Chondrocyte (in vitro differentiated cells): ENCODE measurements at regions not wholly inside any gene's neighbourhood (a gene's known extent, or its start where the extent isn't known, plus 50 kb on each side); places are given as distances from the start of the nearest gene placed in this dataset.

ENCODE experiments used
- DNase-seq: peaks from one replicate; pipeline ENCODE4 v3.0.0; 2021; ENCODE audit warnings: mixed read lengths, low spot score
- H3K27ac Mint-ChIP-seq: one replicate; pipeline ENCODE4 v1.8.0; 2021; ENCODE audit warnings: mild to moderate bottlenecking, moderate library complexity, mixed read lengths; ENCODE audit not compliant: unreplicated experiment
- H3K27me3 Mint-ChIP-seq: 2 replicates; pipeline ENCODE4 v1.8.0; 2021; ENCODE audit warnings: low read depth, mixed read lengths
- H3K36me3 Mint-ChIP-seq: 2 replicates; pipeline ENCODE4 v1.8.0; 2021; ENCODE audit warnings: low read depth, mixed read lengths
- H3K4me1 Mint-ChIP-seq: 2 replicates; pipeline ENCODE4 v1.8.0; 2021; ENCODE audit warnings: low read depth, mild to moderate bottlenecking, mixed read lengths
- H3K4me3 Mint-ChIP-seq: one replicate; pipeline ENCODE4 v1.8.0; 2021; ENCODE audit warnings: mild to moderate bottlenecking, moderate library complexity, mixed read lengths; ENCODE audit not compliant: unreplicated experiment
- H3K9me3 Mint-ChIP-seq: 2 replicates; pipeline ENCODE4 v1.8.0; 2021; ENCODE audit warnings: low read depth, mixed read lengths
- CTCF ChIP-seq: fragments of 200-600 bp; sonication (generic); IDR thresholded peaks from 2 replicates; pipeline ENCODE4 v1.5.0; 2021; ENCODE audit warnings: antibody characterized with exemption, mild to moderate bottlenecking, moderate library complexity

DNA sequence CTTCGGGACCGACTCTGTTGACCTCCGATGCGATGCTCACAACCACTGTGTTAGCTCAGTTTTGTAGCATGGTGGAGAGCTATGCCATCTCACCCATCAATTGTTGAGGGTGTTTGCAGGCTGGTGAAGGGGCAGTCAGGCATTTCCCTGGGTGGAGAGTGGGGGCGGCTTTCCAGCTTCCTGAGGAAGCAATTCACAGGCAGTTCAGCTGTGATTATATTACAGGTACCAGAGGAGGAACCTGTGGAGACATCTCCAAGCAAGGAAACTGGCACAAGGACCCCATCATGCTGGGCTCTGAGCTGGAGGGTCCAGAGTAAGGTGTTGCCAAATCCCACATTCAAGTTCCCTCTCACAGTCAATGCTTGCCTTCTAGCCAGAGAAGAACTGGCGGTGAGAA is 166.0 kb upstream of the ZNF536 start:
- TF ChIP-seq CTCF: no peak
- Mint-ChIP-seq H3K36me3 (no peaks in the 10 kb centered on the region), H3K27ac (no peak overlapping the region), H3K9me3 (peaks cover 9% of the 10 kb centered on the region), H3K4me1 (no peaks in the 10 kb centered on the region), H3K4me3 (no peak overlapping the region), H3K27me3 (peaks cover 8% of the 10 kb centered on the region)
- DNase-seq: no peak

- DNase-seq: no peak
- Mint-ChIP-seq H3K4me1 (no peaks in the 10 kb centered on the region), H3K9me3 (peaks cover 6% of the 10 kb centered on the region)
Observed at GRCh38 chr19:30207357-30207756, 164.8 kb upstream of the ZNF536 start.

DNA sequence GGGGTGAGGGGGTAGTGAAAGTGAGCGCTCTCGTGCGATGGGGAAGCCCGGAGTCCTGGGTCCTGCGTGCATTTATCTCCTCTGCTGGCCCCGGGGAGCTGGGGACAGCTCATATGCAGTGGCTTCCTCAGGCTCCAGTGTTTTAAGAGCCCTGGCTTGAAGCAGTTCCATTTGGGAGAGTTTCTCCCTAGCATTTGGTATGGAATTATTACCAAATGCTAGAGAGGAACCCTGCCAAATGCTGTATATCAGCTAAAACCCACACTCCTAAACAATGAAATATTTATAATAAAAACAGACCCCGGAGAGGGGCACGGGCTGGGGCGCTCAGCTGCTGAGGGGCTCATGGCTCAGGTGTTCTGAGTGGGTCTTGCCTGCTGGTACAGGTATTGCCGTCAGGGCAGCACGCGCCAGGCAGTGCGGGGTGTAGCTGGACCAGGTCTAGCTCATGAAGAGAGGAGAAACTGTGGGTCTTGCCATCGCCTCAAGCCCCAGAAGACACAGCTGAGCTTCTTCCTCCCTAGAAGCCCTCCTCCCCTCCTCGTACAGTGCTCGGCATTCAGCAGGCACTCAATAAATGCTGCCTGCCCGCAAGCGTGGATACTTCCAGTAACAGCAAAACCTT is 163.6 kb upstream of the ZNF536 start:
- no peak for TF ChIP-seq CTCF
- Mint-ChIP-seq H3K27ac (no peak overlapping the region), H3K4me3 (no peak overlapping the region), H3K27me3 (peaks cover 13% of the 10 kb centered on the region), H3K36me3 (no peaks in the 10 kb centered on the region), H3K9me3 (peaks cover 3% of the 10 kb centered on the region), H3K4me1 (no peaks in the 10 kb centered on the region)
- DNase-seq: no peak

More at GRCh38 chr19:30207357-30207756, 164.8 kb upstream of the ZNF536 start:
- no peak for TF ChIP-seq CTCF
- Mint-ChIP-seq H3K36me3 (no peaks in the 10 kb centered on the region), H3K27me3 (peaks cover 8% of the 10 kb centered on the region), H3K27ac (no peak overlapping the region), H3K4me3 (no peak overlapping the region)

GRCh38 chr19:30209617-30210600 is 162.3 kb upstream of the ZNF536 start:
- Mint-ChIP-seq H3K36me3 (no peaks in the 10 kb centered on the region), H3K4me3 (no peak overlapping the region), H3K27me3 (peaks cover 14% of the 10 kb centered on the region), H3K27ac (no peak overlapping the region), H3K4me1 (no peaks in the 10 kb centered on the region), H3K9me3 (peaks cover 3% of the 10 kb centered on the region)
- TF ChIP-seq CTCF: no peak
- no peak for DNase-seq

DNA sequence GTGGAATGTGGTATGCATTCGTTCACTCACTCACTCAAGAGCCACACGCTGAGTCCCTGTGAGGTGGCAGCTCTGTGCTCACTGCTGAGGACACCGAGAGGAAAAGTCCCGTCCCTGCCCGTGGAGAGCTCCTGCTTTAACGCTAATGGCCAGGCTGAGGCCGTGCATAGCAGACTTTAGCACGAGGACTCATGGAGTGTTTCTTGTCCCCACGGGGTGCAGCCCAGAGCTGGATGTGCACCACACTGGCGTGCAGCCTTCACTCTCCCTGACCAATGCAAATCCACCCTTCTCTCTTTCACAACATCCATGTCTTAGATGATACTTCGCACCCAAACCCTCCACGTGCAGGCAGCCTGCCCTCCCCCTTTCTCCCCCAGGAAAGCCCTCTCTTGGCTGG is 159.6 kb upstream of the ZNF536 start:
- no peaks in the 10 kb centered on the region for H3K36me3 Mint-ChIP-seq
- DNase-seq: no peak
- no peak overlapping the region for H3K4me3 Mint-ChIP-seq
- H3K4me1 Mint-ChIP-seq: no peaks in the 10 kb centered on the region
- TF ChIP-seq CTCF: no peak
- no peaks in the 10 kb centered on the region for H3K9me3 Mint-ChIP-seq
- H3K27me3 Mint-ChIP-seq: peaks cover 22% of the 10 kb centered on the region
- no peak overlapping the region for H3K27ac Mint-ChIP-seq
